ENCODE measurements at regions not wholly inside any gene's neighbourhood (a gene's known extent, or its start where the extent isn't known, plus 50 kb on each side); places are given as distances from the start of the nearest gene placed in this dataset.
"Not testable (repeated sequence)": the region's sequence is repeated elsewhere in the genome, so short reads cannot be mapped to it uniquely, and the experiment has no call there.

DNA sequence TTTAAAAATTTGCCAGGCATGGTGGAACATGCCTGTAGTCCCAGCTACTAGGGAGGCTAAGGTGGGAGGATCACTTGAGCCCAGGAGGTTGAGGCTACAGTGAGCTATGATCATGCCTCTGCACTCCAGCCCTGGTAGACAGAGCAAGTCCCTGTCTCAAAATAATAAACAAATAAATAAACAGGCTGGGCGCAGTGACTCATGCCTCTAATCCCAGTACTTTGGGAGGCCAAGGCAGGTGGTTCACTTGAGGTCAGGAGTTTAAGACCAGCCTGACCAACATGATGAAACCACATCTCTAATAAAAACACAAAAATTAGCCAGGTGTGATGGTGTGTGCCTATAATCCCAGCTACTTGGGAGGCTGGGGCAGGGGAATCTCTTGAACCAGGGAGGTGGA lies 183.0 kb downstream of the SKIDA1 start:
- H3K4me1 ChIP-seq (ENCODE audit: control insufficient read depth in 2 of 2, insufficient read depth in 2 of 2, low read length in 2 of 2); H3K36me3 ChIP-seq (ENCODE audit: control insufficient read depth in 2 of 2, insufficient read depth in 2 of 2, low read length in 1 of 2); H3K4me3 ChIP-seq (ENCODE audit: low read length in 2 of 2); H3K9me3 ChIP-seq (ENCODE audit: control insufficient read depth in 2 of 2, insufficient read depth in 1 of 2, low read length in 1 of 2); DNase-seq (ENCODE audit: low read depth in 6 of 9, low spot score in 9 of 9); H3K27ac ChIP-seq (ENCODE audit: low read depth in 1 of 2, low read length in 1 of 2); H3K27me3 ChIP-seq (ENCODE audit: control insufficient read depth in 2 of 2, insufficient read depth in 1 of 2, low read length in 1 of 2): not testable (repeated sequence)
- 98% methylated on average over 1 of the region's 1 CpG for whole genome bisulfite sequencing

DNA sequence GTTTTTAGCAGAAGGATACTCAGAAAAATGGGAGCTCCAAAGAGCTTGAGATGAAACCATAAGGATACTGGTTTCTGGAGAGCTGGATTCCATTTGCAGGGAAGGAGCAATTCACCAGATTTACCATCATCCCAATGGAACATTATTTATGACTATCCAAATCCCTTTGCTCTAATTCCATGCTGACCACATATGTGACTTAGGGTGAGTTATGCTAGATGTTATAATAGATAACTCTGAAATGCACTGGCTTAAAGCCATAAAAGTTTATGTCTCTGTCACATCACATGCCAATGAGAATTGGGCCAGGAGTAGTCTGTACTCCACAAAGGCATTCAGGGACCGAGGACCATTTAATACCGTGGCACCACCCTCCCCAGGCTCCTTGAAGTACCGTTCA lies 185.2 kb downstream of the SKIDA1 start:
- Histone ChIP-seq H3K27me3 (ENCODE audit: control insufficient read depth in 2 of 2, insufficient read depth in 1 of 2, low read length in 1 of 2) (no peaks in the 10 kb centered on the region), H3K9me3 (ENCODE audit: control insufficient read depth in 2 of 2, insufficient read depth in 1 of 2, low read length in 1 of 2) (no peaks in the 10 kb centered on the region), H3K4me1 (ENCODE audit: control insufficient read depth in 2 of 2, insufficient read depth in 2 of 2, low read length in 2 of 2) (no peaks in the 10 kb centered on the region), H3K36me3 (ENCODE audit: control insufficient read depth in 2 of 2, insufficient read depth in 2 of 2, low read length in 1 of 2) (no peaks in the 10 kb centered on the region), H3K4me3 (ENCODE audit: low read length in 2 of 2) (no peak overlapping the region), H3K27ac (ENCODE audit: low read depth in 1 of 2, low read length in 1 of 2) (no peak overlapping the region)
- no peak for DNase-seq (ENCODE audit: low read depth in 6 of 9, low spot score in 9 of 9)
- WGBS = 92% methylated on average over 3 of the region's 3 CpGs

DNA sequence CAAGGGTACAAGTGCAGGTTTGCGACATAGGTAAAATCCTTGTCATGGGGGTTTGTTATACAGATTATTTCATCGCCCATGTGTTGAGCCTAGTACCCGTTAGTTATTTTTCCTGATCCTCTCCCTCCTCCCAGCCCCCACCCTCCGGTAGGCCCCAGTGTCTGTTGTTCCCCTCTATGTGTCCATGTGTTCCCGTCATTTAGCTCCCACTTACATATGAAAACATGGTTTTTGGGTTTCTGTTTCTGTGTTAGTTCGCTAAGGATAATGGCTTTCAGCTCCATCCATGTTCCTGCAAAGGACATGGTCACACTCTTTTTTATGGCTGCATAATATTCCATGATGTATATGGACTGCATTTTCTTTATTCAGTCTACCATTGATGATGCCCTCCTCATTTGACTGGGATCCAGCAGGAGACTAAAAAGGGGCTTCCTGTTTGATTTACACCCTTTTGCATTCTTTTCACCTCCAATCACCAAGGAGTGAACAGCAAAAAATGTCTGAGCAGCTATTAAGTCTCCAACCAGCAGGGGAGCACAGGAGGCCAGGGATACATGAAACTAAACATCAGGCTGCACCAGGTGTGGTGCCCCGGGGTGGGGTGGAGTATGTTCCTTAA lies 188.2 kb downstream of the SKIDA1 start:
- no peaks in the 10 kb centered on the region for H3K4me1 ChIP-seq (ENCODE audit: control insufficient read depth in 2 of 2, insufficient read depth in 2 of 2, low read length in 2 of 2)
- H3K27me3 ChIP-seq (ENCODE audit: control insufficient read depth in 2 of 2, insufficient read depth in 1 of 2, low read length in 1 of 2) = no peaks in the 10 kb centered on the region
- no peaks in the 10 kb centered on the region for H3K36me3 ChIP-seq (ENCODE audit: control insufficient read depth in 2 of 2, insufficient read depth in 2 of 2, low read length in 1 of 2)
- no peak overlapping the region for H3K4me3 ChIP-seq (ENCODE audit: low read length in 2 of 2)
- no peaks in the 10 kb centered on the region for H3K9me3 ChIP-seq (ENCODE audit: control insufficient read depth in 2 of 2, insufficient read depth in 1 of 2, low read length in 1 of 2)
- 98% methylated on average over 7 of the region's 7 CpGs for WGBS
- no peak overlapping the region for H3K27ac ChIP-seq (ENCODE audit: low read depth in 1 of 2, low read length in 1 of 2)
- DNase-seq (ENCODE audit: low read depth in 6 of 9, low spot score in 9 of 9) = no peak

DNA sequence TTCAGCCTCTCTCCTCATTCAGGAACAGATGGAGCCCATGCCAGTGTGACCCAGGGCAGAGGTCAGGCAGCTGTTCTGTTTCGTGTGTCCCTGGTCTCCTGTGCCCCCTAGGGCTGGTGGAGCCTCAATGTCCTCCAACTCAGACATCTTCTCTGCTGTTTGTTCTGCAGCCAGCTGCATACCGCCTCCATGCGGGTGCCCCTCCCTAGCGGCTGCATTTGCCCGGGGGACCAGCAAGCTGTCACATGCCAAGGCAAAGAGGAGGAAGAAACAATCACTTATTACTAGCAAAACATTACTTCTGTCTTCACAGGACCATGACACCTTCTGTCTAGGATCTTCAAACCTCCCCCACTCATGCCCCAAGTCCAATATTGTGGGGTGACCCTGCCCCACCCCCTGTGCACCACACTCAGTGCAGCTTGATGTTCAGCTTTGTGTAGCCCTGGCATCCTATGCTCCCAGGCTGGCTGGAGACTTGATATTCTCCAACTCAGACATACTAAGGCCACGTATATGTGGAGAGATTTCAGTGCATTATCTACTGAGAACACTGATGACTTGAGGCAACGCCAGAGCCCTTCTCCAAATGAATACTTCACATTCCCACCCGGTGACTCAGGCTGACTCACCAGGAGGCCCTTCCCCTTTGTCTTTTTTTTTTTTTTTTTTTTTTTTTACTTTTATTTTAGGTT lies 188.9 kb downstream of the SKIDA1 start:
- Histone ChIP-seq H3K27me3 (ENCODE audit: control insufficient read depth in 2 of 2, insufficient read depth in 1 of 2, low read length in 1 of 2) (no peaks in the 10 kb centered on the region), H3K9me3 (ENCODE audit: control insufficient read depth in 2 of 2, insufficient read depth in 1 of 2, low read length in 1 of 2) (no peaks in the 10 kb centered on the region), H3K36me3 (ENCODE audit: control insufficient read depth in 2 of 2, insufficient read depth in 2 of 2, low read length in 1 of 2) (no peaks in the 10 kb centered on the region), H3K27ac (ENCODE audit: low read depth in 1 of 2, low read length in 1 of 2) (no peak overlapping the region), H3K4me1 (ENCODE audit: control insufficient read depth in 2 of 2, insufficient read depth in 2 of 2, low read length in 2 of 2) (no peaks in the 10 kb centered on the region), H3K4me3 (ENCODE audit: low read length in 2 of 2) (no peak overlapping the region)
- WGBS = 75% methylated on average over 8 of the region's 8 CpGs
- no peak for DNase-seq (ENCODE audit: low read depth in 6 of 9, low spot score in 9 of 9)

DNA sequence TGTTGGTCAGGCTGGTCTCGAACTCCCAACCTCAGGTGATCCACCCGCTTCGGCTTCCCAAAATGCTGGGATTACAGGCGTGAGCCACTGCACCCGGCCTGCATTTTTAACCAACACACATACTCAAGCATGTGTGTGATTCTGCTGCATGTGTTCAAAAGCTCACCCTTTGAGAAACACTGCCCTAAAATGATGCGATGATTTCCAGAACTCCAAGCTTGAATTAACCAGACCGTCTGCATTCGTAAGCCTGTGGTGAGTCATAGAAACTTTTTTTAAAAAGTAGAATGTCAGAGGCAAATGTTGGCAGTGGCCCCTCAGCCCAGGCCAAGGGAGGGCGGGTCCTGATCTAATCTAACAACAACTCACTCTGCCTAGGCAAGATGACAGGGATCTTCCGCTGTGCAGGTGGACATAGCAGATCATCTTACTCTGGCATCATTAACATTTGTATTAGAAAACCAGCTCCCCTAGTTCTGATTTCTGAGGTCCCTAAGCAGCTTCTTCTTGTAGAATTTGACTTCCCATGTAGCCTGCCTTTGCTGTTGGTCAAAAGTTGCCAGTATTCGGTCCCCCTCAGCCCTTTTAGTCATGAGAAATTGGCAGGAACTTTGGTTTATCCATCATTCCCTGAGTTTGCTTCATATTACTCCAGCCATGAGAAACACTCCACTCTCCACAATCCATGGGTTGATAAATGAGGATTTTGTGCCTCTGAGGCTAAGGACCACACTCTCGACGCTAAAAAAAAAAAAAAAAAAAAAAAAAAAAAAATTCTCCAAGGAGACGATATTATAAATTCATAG lies 190.4 kb downstream of the SKIDA1 start:
- Histone ChIP-seq H3K4me3 (ENCODE audit: low read length in 2 of 2) (no peak overlapping the region), H3K36me3 (ENCODE audit: control insufficient read depth in 2 of 2, insufficient read depth in 2 of 2, low read length in 1 of 2) (no peaks in the 10 kb centered on the region), H3K9me3 (ENCODE audit: control insufficient read depth in 2 of 2, insufficient read depth in 1 of 2, low read length in 1 of 2) (no peaks in the 10 kb centered on the region), H3K27ac (ENCODE audit: low read depth in 1 of 2, low read length in 1 of 2) (peak overlapping the region in 1 of 2 donors; percentile 37), H3K4me1 (ENCODE audit: control insufficient read depth in 2 of 2, insufficient read depth in 2 of 2, low read length in 2 of 2) (no peaks in the 10 kb centered on the region), H3K27me3 (ENCODE audit: control insufficient read depth in 2 of 2, insufficient read depth in 1 of 2, low read length in 1 of 2) (no peaks in the 10 kb centered on the region)
- WGBS = 92% methylated on average over 14 of the region's 14 CpGs
- DNase-seq (ENCODE audit: low read depth in 6 of 9, low spot score in 9 of 9) = no peak

DNA sequence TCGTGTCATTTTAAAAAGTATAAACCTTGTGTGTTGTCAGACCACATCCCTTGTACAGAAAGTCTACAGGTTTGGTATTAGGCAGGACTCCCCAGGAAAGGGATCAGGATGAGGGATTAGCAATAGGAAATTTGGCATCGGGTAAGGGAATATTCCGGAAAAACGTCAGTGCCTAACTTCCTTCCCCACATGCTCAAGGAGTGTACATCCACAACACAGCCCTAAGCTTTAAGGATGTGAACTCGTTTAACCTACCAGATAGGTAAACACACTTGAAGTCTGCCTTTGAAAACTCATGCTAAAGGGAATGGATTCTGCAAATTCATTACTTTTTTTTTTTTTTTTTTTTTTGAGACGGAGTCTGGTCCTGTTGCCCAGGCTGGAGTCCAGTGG lies 194.9 kb downstream of the SKIDA1 start:
- WGBS = 77% methylated on average over 6 of the region's 6 CpGs
- no peaks in the 10 kb centered on the region for H3K9me3 ChIP-seq (ENCODE audit: control insufficient read depth in 2 of 2, insufficient read depth in 1 of 2, low read length in 1 of 2)
- H3K27ac ChIP-seq (ENCODE audit: low read depth in 1 of 2, low read length in 1 of 2) = no peak overlapping the region

DNA sequence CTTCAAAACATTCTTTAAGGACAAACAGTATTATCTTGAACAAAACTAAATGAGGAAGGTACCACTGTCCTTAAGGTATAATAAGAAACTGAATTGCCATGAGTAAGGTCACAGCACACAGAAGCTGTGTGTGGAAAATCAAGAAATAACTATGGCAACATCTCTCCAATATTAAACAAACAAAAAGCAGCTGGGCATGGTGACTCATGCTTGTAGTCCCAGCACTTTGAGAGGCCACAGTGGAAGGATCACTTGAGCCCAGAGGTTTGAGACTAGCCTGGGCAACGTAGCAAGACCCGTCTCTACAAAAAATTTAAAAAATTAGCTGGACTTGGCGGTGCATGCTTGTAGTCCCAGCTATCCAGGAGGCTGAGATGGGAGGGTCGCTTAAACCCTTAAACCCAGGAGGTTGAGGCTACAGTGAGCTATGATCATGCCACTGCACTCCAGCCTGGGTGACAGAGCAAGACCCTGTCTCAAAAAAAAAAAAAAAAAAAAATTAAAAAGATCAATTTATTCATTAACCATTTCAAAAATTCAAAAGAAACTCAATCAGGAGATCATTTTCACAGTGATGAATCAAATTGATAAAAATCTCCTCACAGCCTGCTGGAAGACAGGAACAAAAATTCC lies 195.4 kb downstream of the SKIDA1 start:
- H3K9me3 ChIP-seq (ENCODE audit: control insufficient read depth in 2 of 2, insufficient read depth in 1 of 2, low read length in 1 of 2) = no peaks in the 10 kb centered on the region
- H3K36me3 ChIP-seq (ENCODE audit: control insufficient read depth in 2 of 2, insufficient read depth in 2 of 2, low read length in 1 of 2) = no peaks in the 10 kb centered on the region
- H3K4me3 ChIP-seq (ENCODE audit: low read length in 2 of 2) = no peak overlapping the region
- 96% methylated on average over 4 of the region's 4 CpGs for WGBS
- H3K27ac ChIP-seq (ENCODE audit: low read depth in 1 of 2, low read length in 1 of 2) = no peak overlapping the region
- no peak for DNase-seq (ENCODE audit: low read depth in 6 of 9, low spot score in 9 of 9)
- H3K27me3 ChIP-seq (ENCODE audit: control insufficient read depth in 2 of 2, insufficient read depth in 1 of 2, low read length in 1 of 2) = no peaks in the 10 kb centered on the region
- H3K4me1 ChIP-seq (ENCODE audit: control insufficient read depth in 2 of 2, insufficient read depth in 2 of 2, low read length in 2 of 2) = no peaks in the 10 kb centered on the region

More for the DNA sequence above, 194.9 kb downstream of the SKIDA1 start:
- Histone ChIP-seq H3K36me3 (ENCODE audit: control insufficient read depth in 2 of 2, insufficient read depth in 2 of 2, low read length in 1 of 2) (no peaks in the 10 kb centered on the region), H3K27me3 (ENCODE audit: control insufficient read depth in 2 of 2, insufficient read depth in 1 of 2, low read length in 1 of 2) (no peaks in the 10 kb centered on the region), H3K4me3 (ENCODE audit: low read length in 2 of 2) (no peak overlapping the region), H3K4me1 (ENCODE audit: control insufficient read depth in 2 of 2, insufficient read depth in 2 of 2, low read length in 2 of 2) (no peaks in the 10 kb centered on the region)
- DNase-seq (ENCODE audit: low read depth in 6 of 9, low spot score in 9 of 9) = no peak

DNA sequence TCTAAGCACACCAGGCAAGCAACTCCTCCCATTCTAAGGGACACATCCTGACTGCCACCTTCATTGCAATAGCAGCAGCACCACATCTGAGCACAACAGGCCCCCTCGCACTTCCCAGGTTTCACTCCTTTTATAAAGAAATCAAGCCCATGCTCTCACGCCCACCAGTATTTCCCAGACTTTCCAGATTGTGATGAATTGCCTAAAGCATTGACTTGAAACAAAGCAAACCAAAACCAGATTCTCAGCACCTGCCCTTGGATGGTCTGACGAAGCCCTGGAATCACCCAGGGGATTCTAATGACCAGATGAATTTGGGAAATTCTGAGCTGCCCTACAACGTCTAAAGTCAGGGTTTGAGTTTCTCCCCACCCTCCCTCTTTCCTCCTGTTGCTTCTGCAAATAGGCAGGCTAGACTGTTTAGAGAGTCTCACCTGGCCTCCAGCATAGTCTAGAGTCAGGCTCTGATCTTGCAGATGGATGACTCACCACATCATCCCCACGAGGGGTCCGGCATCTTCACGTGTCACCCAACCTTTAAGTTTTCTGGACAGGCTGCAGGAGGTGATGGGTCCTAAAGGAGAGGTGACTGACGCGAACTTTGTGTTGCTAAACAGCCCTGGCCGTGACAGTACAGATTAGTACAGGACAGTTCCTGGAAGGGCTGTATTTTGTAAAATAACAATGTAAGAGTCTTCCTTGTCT lies 198.0 kb downstream of the SKIDA1 start:
- 88% methylated on average over 10 of the region's 10 CpGs for WGBS
- Histone ChIP-seq H3K4me1 (ENCODE audit: control insufficient read depth in 2 of 2, insufficient read depth in 2 of 2, low read length in 2 of 2) (no peaks in the 10 kb centered on the region), H3K36me3 (ENCODE audit: control insufficient read depth in 2 of 2, insufficient read depth in 2 of 2, low read length in 1 of 2) (no peaks in the 10 kb centered on the region), H3K9me3 (ENCODE audit: control insufficient read depth in 2 of 2, insufficient read depth in 1 of 2, low read length in 1 of 2) (no peaks in the 10 kb centered on the region), H3K27ac (ENCODE audit: low read depth in 1 of 2, low read length in 1 of 2) (no peak overlapping the region), H3K4me3 (ENCODE audit: low read length in 2 of 2) (no peak overlapping the region), H3K27me3 (ENCODE audit: control insufficient read depth in 2 of 2, insufficient read depth in 1 of 2, low read length in 1 of 2) (no peaks in the 10 kb centered on the region)
- DNase-seq (ENCODE audit: low read depth in 6 of 9, low spot score in 9 of 9) = peak in 1 of 9 donors; percentile 35

Measured in thymus (tissue), 11 donors.